ENCODE measurements at regions not wholly inside any gene's neighbourhood (a gene's known extent, or its start where the extent isn't known, plus 50 kb on each side); places are given as distances from the start of the nearest gene placed in this dataset.

GRCh38 chr2:34110392-34110791 lies 511.3 kb upstream of the FAM98A start:
- H3K56ac ChIP-seq (ENCODE audit: low read length): no peak overlapping the region
- no CpG with 5 or more reads among the region's 1 CpG for WGBS (ENCODE audit: extremely low coverage, insufficient coverage, low lambda C conversion rate)
- no peak overlapping the region for H3K23ac ChIP-seq (ENCODE audit: low read length)
- H3K4me1 ChIP-seq (ENCODE audit: control insufficient read depth, low read depth, low read length): no peaks in the 10 kb centered on the region
- H3K36me3 ChIP-seq (ENCODE audit: control insufficient read depth, insufficient read depth, low read length): no peaks in the 10 kb centered on the region
- no peak overlapping the region for H4K8ac ChIP-seq (ENCODE audit: low read depth, low read length)
- no peak overlapping the region for H3K4me3 ChIP-seq (ENCODE audit: low read length)
- no peak overlapping the region for H3K18ac ChIP-seq (ENCODE audit: low read length)
- no peaks in the 10 kb centered on the region for H3K79me1 ChIP-seq (ENCODE audit: low read length)
- no peaks in the 10 kb centered on the region for H3K27me3 ChIP-seq (ENCODE audit: insufficient read depth, low read length, poor library complexity)
- no peak overlapping the region for H2AK5ac ChIP-seq (ENCODE audit: low read length)
- no peak overlapping the region for H2BK5ac ChIP-seq (ENCODE audit: low read length)
- no peaks in the 10 kb centered on the region for H3K79me2 ChIP-seq (ENCODE audit: control insufficient read depth, insufficient read depth, low read length)
- no peak overlapping the region for H3K4me2 ChIP-seq (ENCODE audit: low read length)
- H3K9ac ChIP-seq (ENCODE audit: low read length): no peak overlapping the region
- H2BK120ac ChIP-seq (ENCODE audit: low read depth, low read length): no peak overlapping the region
- H4K5ac ChIP-seq (ENCODE audit: low read length): no peak overlapping the region
- no peak overlapping the region for H3K27ac ChIP-seq (ENCODE audit: low read depth, low read length)
- no peak overlapping the region for H3K4ac ChIP-seq (ENCODE audit: low read depth, low read length)
- no peak overlapping the region for H2BK15ac ChIP-seq (replicated peaks; ENCODE audit: low read depth)
- DNase-seq: no peak

- Histone ChIP-seq H2BK5ac (ENCODE audit: low read length) (no peak overlapping the region), H3K4me3 (ENCODE audit: low read length) (no peak overlapping the region), H3K36me3 (ENCODE audit: control insufficient read depth, insufficient read depth, low read length) (no peaks in the 10 kb centered on the region), H2BK120ac (ENCODE audit: low read depth, low read length) (no peak overlapping the region), H3K9ac (ENCODE audit: low read length) (no peak overlapping the region), H3K79me1 (ENCODE audit: low read length) (no peaks in the 10 kb centered on the region), H3K27me3 (ENCODE audit: insufficient read depth, low read length, poor library complexity) (no peaks in the 10 kb centered on the region), H2BK15ac (replicated peaks; ENCODE audit: low read depth) (no peak overlapping the region), H4K5ac (ENCODE audit: low read length) (no peak overlapping the region), H3K27ac (ENCODE audit: low read depth, low read length) (no peak overlapping the region), H3K23ac (ENCODE audit: low read length) (no peak overlapping the region), H3K18ac (ENCODE audit: low read length) (no peak overlapping the region), H3K4me1 (ENCODE audit: control insufficient read depth, low read depth, low read length) (no peaks in the 10 kb centered on the region), H3K4me2 (ENCODE audit: low read length) (no peak overlapping the region), H3K4ac (ENCODE audit: low read depth, low read length) (no peak overlapping the region), H4K8ac (ENCODE audit: low read depth, low read length) (no peak overlapping the region), H3K56ac (ENCODE audit: low read length) (no peak overlapping the region), H3K79me2 (ENCODE audit: control insufficient read depth, insufficient read depth, low read length) (no peaks in the 10 kb centered on the region), H2AK5ac (ENCODE audit: low read length) (no peak overlapping the region)
- WGBS (ENCODE audit: extremely low coverage, insufficient coverage, low lambda C conversion rate): no CpG with 5 or more reads among the region's 1 CpG
- DNase-seq: no peak
Measured at GRCh38 chr2:34107811-34108210, 508.7 kb upstream of the FAM98A start.

GRCh38 chr2:34105006-34105767 lies 506.1 kb upstream of the FAM98A start:
- H3K4me2 ChIP-seq (ENCODE audit: low read length): no peak overlapping the region
- DNase-seq: peak; percentile 5
- no peaks in the 10 kb centered on the region for H3K79me1 ChIP-seq (ENCODE audit: low read length)
- no peak overlapping the region for H2AK5ac ChIP-seq (ENCODE audit: low read length)
- H3K27me3 ChIP-seq (ENCODE audit: insufficient read depth, low read length, poor library complexity): no peaks in the 10 kb centered on the region
- H4K8ac ChIP-seq (ENCODE audit: low read depth, low read length): no peak overlapping the region
- no peak overlapping the region for H3K18ac ChIP-seq (ENCODE audit: low read length)
- H2BK5ac ChIP-seq (ENCODE audit: low read length): no peak overlapping the region
- no peak overlapping the region for H3K4ac ChIP-seq (ENCODE audit: low read depth, low read length)
- H2BK15ac ChIP-seq (replicated peaks; ENCODE audit: low read depth): no peak overlapping the region
- no peaks in the 10 kb centered on the region for H3K79me2 ChIP-seq (ENCODE audit: control insufficient read depth, insufficient read depth, low read length)
- no peak overlapping the region for H3K27ac ChIP-seq (ENCODE audit: low read depth, low read length)
- no peak overlapping the region for H4K5ac ChIP-seq (ENCODE audit: low read length)
- no peak overlapping the region for H2BK120ac ChIP-seq (ENCODE audit: low read depth, low read length)
- H3K56ac ChIP-seq (ENCODE audit: low read length): no peak overlapping the region
- no CpG with 5 or more reads among the region's 5 CpGs for WGBS (ENCODE audit: extremely low coverage, insufficient coverage, low lambda C conversion rate)
- no peaks in the 10 kb centered on the region for H3K36me3 ChIP-seq (ENCODE audit: control insufficient read depth, insufficient read depth, low read length)
- H3K23ac ChIP-seq (ENCODE audit: low read length): no peak overlapping the region
- no peaks in the 10 kb centered on the region for H3K4me1 ChIP-seq (ENCODE audit: control insufficient read depth, low read depth, low read length)
- H3K4me3 ChIP-seq (ENCODE audit: low read length): no peak overlapping the region
- no peak overlapping the region for H3K9ac ChIP-seq (ENCODE audit: low read length)

- no peak overlapping the region for H2AK5ac ChIP-seq (ENCODE audit: low read length)
- H3K27ac ChIP-seq (ENCODE audit: low read depth, low read length): no peak overlapping the region
- H3K4me2 ChIP-seq (ENCODE audit: low read length): no peak overlapping the region
- no peak overlapping the region for H2BK5ac ChIP-seq (ENCODE audit: low read length)
- no peak overlapping the region for H2BK15ac ChIP-seq (replicated peaks; ENCODE audit: low read depth)
- H2BK120ac ChIP-seq (ENCODE audit: low read depth, low read length): no peak overlapping the region
- H3K4me3 ChIP-seq (ENCODE audit: low read length): no peak overlapping the region
- no peaks in the 10 kb centered on the region for H3K79me2 ChIP-seq (ENCODE audit: control insufficient read depth, insufficient read depth, low read length)
- H3K27me3 ChIP-seq (ENCODE audit: insufficient read depth, low read length, poor library complexity): no peaks in the 10 kb centered on the region
- no peaks in the 10 kb centered on the region for H3K4me1 ChIP-seq (ENCODE audit: control insufficient read depth, low read depth, low read length)
- no peak overlapping the region for H4K8ac ChIP-seq (ENCODE audit: low read depth, low read length)
- H3K36me3 ChIP-seq (ENCODE audit: control insufficient read depth, insufficient read depth, low read length): no peaks in the 10 kb centered on the region
- no peak overlapping the region for H3K56ac ChIP-seq (ENCODE audit: low read length)
- H3K23ac ChIP-seq (ENCODE audit: low read length): no peak overlapping the region
- no peak overlapping the region for H3K18ac ChIP-seq (ENCODE audit: low read length)
- H3K9ac ChIP-seq (ENCODE audit: low read length): no peak overlapping the region
- H3K79me1 ChIP-seq (ENCODE audit: low read length): no peaks in the 10 kb centered on the region
- H4K5ac ChIP-seq (ENCODE audit: low read length): no peak overlapping the region
- WGBS (ENCODE audit: extremely low coverage, insufficient coverage, low lambda C conversion rate): no CpG with 5 or more reads among the region's 1 CpG
- H3K4ac ChIP-seq (ENCODE audit: low read depth, low read length): no peak overlapping the region
- DNase-seq: peak; percentile 2
Measured at GRCh38 chr2:34104601-34105000, 505.5 kb upstream of the FAM98A start.

- Histone ChIP-seq H2AK5ac (ENCODE audit: low read length) (no peak overlapping the region), H3K18ac (ENCODE audit: low read length) (no peak overlapping the region), H3K4me3 (ENCODE audit: low read length) (no peak overlapping the region), H2BK120ac (ENCODE audit: low read depth, low read length) (no peak overlapping the region), H3K79me2 (ENCODE audit: control insufficient read depth, insufficient read depth, low read length) (no peaks in the 10 kb centered on the region), H3K36me3 (ENCODE audit: control insufficient read depth, insufficient read depth, low read length) (no peaks in the 10 kb centered on the region), H3K4me1 (ENCODE audit: control insufficient read depth, low read depth, low read length) (no peaks in the 10 kb centered on the region), H2BK15ac (replicated peaks; ENCODE audit: low read depth) (no peak overlapping the region), H4K5ac (ENCODE audit: low read length) (no peak overlapping the region), H3K23ac (ENCODE audit: low read length) (no peak overlapping the region), H3K27ac (ENCODE audit: low read depth, low read length) (no peak overlapping the region), H2BK5ac (ENCODE audit: low read length) (no peak overlapping the region), H3K27me3 (ENCODE audit: insufficient read depth, low read length, poor library complexity) (no peaks in the 10 kb centered on the region), H3K9ac (ENCODE audit: low read length) (no peak overlapping the region), H4K8ac (ENCODE audit: low read depth, low read length) (no peak overlapping the region), H3K56ac (ENCODE audit: low read length) (no peak overlapping the region), H3K79me1 (ENCODE audit: low read length) (no peaks in the 10 kb centered on the region), H3K4ac (ENCODE audit: low read depth, low read length) (no peak overlapping the region), H3K4me2 (ENCODE audit: low read length) (no peak overlapping the region)
- no peak for DNase-seq
- no CpG with 5 or more reads among the region's 2 CpGs for WGBS (ENCODE audit: extremely low coverage, insufficient coverage, low lambda C conversion rate)
Measured at GRCh38 chr2:34103437-34103836, 504.3 kb upstream of the FAM98A start.

GRCh38 chr2:34102339-34102738 lies 503.2 kb upstream of the FAM98A start:
- Histone ChIP-seq H3K4me3 (ENCODE audit: low read length) (no peak overlapping the region), H2BK120ac (ENCODE audit: low read depth, low read length) (no peak overlapping the region), H3K9ac (ENCODE audit: low read length) (no peak overlapping the region), H3K56ac (ENCODE audit: low read length) (no peak overlapping the region), H2BK5ac (ENCODE audit: low read length) (no peak overlapping the region), H3K27me3 (ENCODE audit: insufficient read depth, low read length, poor library complexity) (no peaks in the 10 kb centered on the region), H3K27ac (ENCODE audit: low read depth, low read length) (no peak overlapping the region), H4K5ac (ENCODE audit: low read length) (no peak overlapping the region), H3K18ac (ENCODE audit: low read length) (no peak overlapping the region), H2AK5ac (ENCODE audit: low read length) (no peak overlapping the region), H2BK15ac (replicated peaks; ENCODE audit: low read depth) (no peak overlapping the region), H3K79me2 (ENCODE audit: control insufficient read depth, insufficient read depth, low read length) (no peaks in the 10 kb centered on the region), H3K79me1 (ENCODE audit: low read length) (no peaks in the 10 kb centered on the region), H3K4me2 (ENCODE audit: low read length) (no peak overlapping the region), H3K36me3 (ENCODE audit: control insufficient read depth, insufficient read depth, low read length) (no peaks in the 10 kb centered on the region), H3K4me1 (ENCODE audit: control insufficient read depth, low read depth, low read length) (no peaks in the 10 kb centered on the region), H3K23ac (ENCODE audit: low read length) (no peak overlapping the region), H3K4ac (ENCODE audit: low read depth, low read length) (no peak overlapping the region), H4K8ac (ENCODE audit: low read depth, low read length) (no peak overlapping the region)
- DNase-seq: no peak
- no CpG with 5 or more reads among the region's 2 CpGs for WGBS (ENCODE audit: extremely low coverage, insufficient coverage, low lambda C conversion rate)
